ENCODE measurements at regions not wholly inside any gene's neighbourhood (a gene's known extent, or its start where the extent isn't known, plus 50 kb on each side); places are given as distances from the start of the nearest gene placed in this dataset.

DNA sequence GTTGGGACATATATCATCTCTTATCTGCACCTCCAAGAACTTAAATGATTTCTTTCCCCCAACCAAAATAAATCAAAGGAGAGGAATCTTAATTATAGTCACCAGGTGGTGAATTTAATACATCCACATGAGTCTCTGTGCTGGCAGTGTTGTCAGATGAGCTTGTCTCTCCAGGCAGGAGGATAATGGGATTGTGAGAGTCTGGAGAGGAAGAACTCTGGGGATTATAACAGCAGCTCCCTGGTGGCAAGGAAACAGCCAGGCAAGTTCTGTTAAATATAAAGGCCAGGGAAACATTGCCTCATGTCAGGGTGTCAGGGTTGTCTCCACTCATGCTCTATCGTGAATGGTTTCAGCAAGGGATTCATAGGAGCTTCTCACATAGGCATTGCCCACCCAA, 80.8 kb downstream of the TLR4 start:
- no peaks in the 10 kb centered on the region for H3K27me3 ChIP-seq (replicated peaks; ENCODE audit: control insufficient read depth, insufficient read depth, low read length)
- no peaks in the 10 kb centered on the region for H3K36me3 ChIP-seq (ENCODE audit: control insufficient read depth, insufficient read depth, low read length)
- H3K4me3 ChIP-seq (replicated peaks; ENCODE audit: low read depth, low read length): no peak overlapping the region
- no peak for DNase-seq (ENCODE audit: extremely low read depth, insufficient read length)
- TF ChIP-seq, protein P1, sequence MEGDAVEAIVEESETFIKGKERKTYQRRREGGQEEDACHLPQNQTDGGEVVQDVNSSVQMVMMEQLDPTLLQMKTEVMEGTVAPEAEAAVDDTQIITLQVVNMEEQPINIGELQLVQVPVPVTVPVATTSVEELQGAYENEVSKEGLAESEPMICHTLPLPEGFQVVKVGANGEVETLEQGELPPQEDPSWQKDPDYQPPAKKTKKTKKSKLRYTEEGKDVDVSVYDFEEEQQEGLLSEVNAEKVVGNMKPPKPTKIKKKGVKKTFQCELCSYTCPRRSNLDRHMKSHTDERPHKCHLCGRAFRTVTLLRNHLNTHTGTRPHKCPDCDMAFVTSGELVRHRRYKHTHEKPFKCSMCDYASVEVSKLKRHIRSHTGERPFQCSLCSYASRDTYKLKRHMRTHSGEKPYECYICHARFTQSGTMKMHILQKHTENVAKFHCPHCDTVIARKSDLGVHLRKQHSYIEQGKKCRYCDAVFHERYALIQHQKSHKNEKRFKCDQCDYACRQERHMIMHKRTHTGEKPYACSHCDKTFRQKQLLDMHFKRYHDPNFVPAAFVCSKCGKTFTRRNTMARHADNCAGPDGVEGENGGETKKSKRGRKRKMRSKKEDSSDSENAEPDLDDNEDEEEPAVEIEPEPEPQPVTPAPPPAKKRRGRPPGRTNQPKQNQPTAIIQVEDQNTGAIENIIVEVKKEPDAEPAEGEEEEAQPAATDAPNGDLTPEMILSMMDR (IDR thresholded peaks at IDR 0.05; ENCODE audit: insufficient read depth, low read length, poor library complexity, severe bottlenecking): no peak

DNA sequence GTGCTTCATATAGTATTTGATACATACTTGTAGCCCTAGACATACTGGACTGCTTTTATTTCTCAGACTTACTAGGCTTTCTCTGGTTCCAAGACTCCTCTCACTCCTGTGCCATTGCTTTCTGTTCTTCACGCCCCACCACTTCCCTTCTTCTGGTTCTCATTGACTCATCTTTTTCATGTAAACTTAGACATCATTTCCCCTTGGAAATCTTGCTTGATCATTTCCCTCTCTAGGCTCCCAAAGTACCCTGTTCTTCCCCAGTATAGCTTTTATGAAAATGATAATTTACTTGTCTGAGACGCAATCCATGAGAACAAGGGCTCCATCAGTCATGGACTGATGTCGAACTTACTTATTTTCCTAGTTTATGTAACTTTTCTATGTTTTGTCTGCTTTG, 83.5 kb downstream of the TLR4 start:
- Histone ChIP-seq H3K36me3 (ENCODE audit: control insufficient read depth, insufficient read depth, low read length) (no peaks in the 10 kb centered on the region), H3K27me3 (replicated peaks; ENCODE audit: control insufficient read depth, insufficient read depth, low read length) (no peaks in the 10 kb centered on the region), H3K4me3 (replicated peaks; ENCODE audit: low read depth, low read length) (no peak overlapping the region)
- no peak for DNase-seq (ENCODE audit: extremely low read depth, insufficient read length)
- TF ChIP-seq, protein P1 (IDR thresholded peaks at IDR 0.05; ENCODE audit: insufficient read depth, low read length, poor library complexity, severe bottlenecking): no peak

DNA sequence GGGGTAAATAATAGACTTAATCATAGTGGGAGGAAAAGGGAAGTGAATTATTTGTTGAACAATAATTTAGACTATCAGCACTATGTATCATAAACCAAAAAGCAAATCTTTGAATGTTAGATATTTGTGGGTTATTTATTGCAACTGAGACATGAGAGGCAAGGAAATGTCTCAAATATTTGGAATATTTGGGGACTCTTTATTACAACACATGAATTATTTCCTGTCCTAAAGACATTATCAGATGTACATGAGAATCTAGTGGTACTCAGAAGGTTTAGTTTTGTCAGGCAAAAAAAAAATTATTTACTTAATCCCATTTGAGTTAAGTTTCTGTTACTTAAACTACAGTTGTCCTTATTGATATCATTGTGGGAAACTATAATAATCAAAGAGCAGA, 91.1 kb downstream of the TLR4 start:
- DNase-seq (ENCODE audit: extremely low read depth, insufficient read length): no peak
- TF ChIP-seq, protein P1 (IDR thresholded peaks at IDR 0.05; ENCODE audit: insufficient read depth, low read length, poor library complexity, severe bottlenecking): no peak
- Histone ChIP-seq H3K36me3 (ENCODE audit: control insufficient read depth, insufficient read depth, low read length) (no peaks in the 10 kb centered on the region), H3K4me3 (replicated peaks; ENCODE audit: low read depth, low read length) (no peak overlapping the region), H3K27me3 (replicated peaks; ENCODE audit: control insufficient read depth, insufficient read depth, low read length) (no peaks in the 10 kb centered on the region)

DNA sequence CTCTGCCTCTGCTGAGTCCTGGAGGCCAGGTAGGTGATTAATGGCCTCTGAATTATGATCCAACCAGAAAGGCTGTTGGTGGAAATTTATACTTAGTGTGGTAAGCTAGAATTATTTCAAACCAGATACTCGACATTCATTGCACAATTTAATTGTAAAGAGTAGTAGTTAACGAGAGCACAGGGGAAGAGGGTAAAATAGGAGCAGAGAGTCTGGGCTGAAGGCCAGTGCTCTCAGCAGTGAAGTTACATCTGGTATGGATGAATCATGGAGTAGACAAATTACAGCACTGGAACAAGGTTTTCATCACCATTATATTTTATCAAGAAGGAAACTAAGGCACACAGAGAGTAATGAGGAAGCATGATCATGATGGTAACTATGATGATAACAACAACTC, 92.5 kb downstream of the TLR4 start:
- no peaks in the 10 kb centered on the region; the same call in 1 of the 2 replicates for H3K27me3 ChIP-seq (replicated peaks; ENCODE audit: control insufficient read depth, insufficient read depth, low read length)
- no peak for DNase-seq (ENCODE audit: extremely low read depth, insufficient read length)
- H3K4me3 ChIP-seq (replicated peaks; ENCODE audit: low read depth, low read length): no peak overlapping the region
- no peaks in the 10 kb centered on the region for H3K36me3 ChIP-seq (ENCODE audit: control insufficient read depth, insufficient read depth, low read length)
- TF ChIP-seq, protein P1 (IDR thresholded peaks at IDR 0.05; ENCODE audit: insufficient read depth, low read length, poor library complexity, severe bottlenecking): no peak

DNA sequence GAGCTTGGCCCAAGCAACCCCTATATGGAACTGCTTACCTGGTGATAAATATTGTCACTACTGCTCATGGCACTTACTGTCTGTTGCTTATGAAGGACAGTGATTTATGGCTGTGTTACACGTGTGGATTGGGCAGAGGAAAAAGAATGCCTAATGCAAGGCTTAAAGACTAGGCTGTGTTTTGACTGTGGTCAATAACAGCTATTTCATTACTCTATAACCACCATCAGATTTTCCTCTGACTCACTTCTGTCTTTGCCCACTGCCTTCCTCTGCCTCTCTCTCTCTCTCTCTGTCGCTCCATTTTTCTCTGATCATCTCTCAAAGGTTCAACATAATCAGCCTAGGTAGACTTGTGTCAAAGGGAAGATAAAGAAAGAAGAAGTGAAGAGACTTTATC, 96.2 kb downstream of the TLR4 start:
- TF ChIP-seq, protein P1 (IDR thresholded peaks at IDR 0.05; ENCODE audit: insufficient read depth, low read length, poor library complexity, severe bottlenecking): no peak
- H3K36me3 ChIP-seq (ENCODE audit: control insufficient read depth, insufficient read depth, low read length): no peaks in the 10 kb centered on the region
- no peak for DNase-seq (ENCODE audit: extremely low read depth, insufficient read length)

DNA sequence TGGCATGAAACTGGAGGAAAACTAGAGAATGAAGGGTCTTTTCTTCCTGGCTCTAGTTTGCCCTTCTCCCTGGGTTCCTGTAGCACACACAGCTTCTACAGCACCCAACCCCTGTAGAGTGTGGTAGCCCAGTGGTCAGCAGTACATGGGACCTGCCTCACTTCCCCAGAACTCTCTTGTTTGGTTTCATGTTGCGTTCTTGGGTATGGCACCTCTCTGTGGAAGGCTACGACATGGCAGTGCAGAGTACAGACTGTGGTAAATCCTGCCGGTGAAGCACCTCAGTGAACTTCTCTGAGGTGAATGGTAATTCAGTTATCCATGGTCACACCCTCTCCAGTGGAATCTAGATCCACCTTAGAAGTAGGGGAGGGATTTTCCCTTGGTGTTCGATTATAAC, 105.5 kb downstream of the TLR4 start:
- Histone ChIP-seq H3K4me3 (replicated peaks; ENCODE audit: low read depth, low read length) (no peak overlapping the region), H3K36me3 (ENCODE audit: control insufficient read depth, insufficient read depth, low read length) (no peaks in the 10 kb centered on the region), H3K27me3 (replicated peaks; ENCODE audit: control insufficient read depth, insufficient read depth, low read length) (peaks cover 1% of the 10 kb centered on the region; the same call in 1 of the 2 replicates)
- no peak for DNase-seq (ENCODE audit: extremely low read depth, insufficient read length)
- TF ChIP-seq, protein P1 (IDR thresholded peaks at IDR 0.05; ENCODE audit: insufficient read depth, low read length, poor library complexity, severe bottlenecking): no peak

More for the DNA sequence above, 96.2 kb downstream of the TLR4 start:
- Histone ChIP-seq H3K4me3 (replicated peaks; ENCODE audit: low read depth, low read length) (no peak overlapping the region), H3K27me3 (replicated peaks; ENCODE audit: control insufficient read depth, insufficient read depth, low read length) (no peaks in the 10 kb centered on the region; the same call in none of the 2 replicates)
